ENCODE measurements at regions not wholly inside any gene's neighbourhood (a gene's known extent, or its start where the extent isn't known, plus 50 kb on each side); places are given as distances from the start of the nearest gene placed in this dataset.

DNA sequence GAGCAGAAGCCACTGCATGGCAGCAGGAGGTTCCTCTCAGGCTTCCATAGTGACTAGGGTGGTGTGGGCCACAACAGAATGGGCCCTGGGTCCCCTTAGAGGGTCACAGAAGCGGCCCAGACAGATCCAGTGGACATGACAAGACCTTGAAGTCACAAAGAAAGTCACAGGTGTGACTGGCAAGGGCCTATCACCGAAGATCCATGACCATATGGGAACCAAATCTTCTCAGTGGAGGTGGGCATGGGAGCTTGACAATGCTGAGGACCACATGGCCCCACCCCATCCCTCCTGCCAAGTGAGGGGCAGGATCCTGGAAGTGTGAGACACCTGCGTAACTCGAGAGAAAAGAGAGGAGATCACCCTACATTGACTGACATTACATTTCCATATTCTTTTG lies 332.4 kb downstream of the MSX2 start:
- TF ChIP-seq, protein P1, sequence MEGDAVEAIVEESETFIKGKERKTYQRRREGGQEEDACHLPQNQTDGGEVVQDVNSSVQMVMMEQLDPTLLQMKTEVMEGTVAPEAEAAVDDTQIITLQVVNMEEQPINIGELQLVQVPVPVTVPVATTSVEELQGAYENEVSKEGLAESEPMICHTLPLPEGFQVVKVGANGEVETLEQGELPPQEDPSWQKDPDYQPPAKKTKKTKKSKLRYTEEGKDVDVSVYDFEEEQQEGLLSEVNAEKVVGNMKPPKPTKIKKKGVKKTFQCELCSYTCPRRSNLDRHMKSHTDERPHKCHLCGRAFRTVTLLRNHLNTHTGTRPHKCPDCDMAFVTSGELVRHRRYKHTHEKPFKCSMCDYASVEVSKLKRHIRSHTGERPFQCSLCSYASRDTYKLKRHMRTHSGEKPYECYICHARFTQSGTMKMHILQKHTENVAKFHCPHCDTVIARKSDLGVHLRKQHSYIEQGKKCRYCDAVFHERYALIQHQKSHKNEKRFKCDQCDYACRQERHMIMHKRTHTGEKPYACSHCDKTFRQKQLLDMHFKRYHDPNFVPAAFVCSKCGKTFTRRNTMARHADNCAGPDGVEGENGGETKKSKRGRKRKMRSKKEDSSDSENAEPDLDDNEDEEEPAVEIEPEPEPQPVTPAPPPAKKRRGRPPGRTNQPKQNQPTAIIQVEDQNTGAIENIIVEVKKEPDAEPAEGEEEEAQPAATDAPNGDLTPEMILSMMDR (conservative IDR thresholded peaks at IDR 0.05; ENCODE audit: low read length) = no peak
- TF ChIP-seq EZH2phosphoT487 (IDR thresholded peaks at IDR 0.05; ENCODE audit: borderline replicate concordance, low read depth, low read length) = no peak
